HG02678 (cell line): ENCODE measurements at regions not wholly inside any gene's neighbourhood (a gene's known extent, or its start where the extent isn't known, plus 50 kb on each side); places are given as distances from the start of the nearest gene placed in this dataset.

ENCODE experiments used
- ATAC-seq: cut with Tn5 transposase; IDR thresholded peaks from one replicate; pipeline ENCODE4 v1.9.1; 2021; ENCODE audit warnings: mild to moderate bottlenecking, moderate library complexity; ENCODE audit not compliant: unreplicated experiment

GRCh38 chr18:37754141-37754540 is 188.5 kb upstream of the CELF4 start:
- ATAC-seq, result no peak

GRCh38 chr18:37742436-37742835 is 176.8 kb upstream of the CELF4 start:
- no peak for ATAC-seq

DNA sequence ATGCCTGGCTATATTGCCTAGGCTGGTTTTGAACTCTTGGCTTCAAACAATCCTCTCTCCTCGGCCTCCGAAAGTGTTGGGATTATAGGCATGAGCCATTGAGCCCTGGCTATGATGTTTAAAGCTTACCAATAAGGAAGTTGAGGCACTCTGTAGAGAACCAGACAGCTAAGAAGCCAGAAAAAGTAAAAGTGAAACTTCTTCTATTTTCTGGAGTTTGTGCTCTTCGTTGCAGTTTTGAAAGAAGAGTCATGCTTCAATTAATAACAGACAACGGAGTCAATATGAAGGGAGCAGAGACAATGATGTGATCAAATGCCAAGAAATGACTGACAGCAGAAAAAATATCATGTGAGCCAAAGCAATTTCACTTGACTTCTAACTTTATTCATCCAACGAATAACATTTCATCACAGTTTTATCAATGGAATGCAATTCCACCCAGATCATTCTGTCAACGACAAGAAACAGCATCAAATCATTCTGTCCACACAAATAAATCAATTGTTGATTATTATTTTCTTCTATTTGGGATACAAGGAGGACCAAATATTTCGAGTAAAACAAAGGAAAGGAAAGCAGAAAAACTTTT is 175.5 kb upstream of the CELF4 start:
- no peak for ATAC-seq

GRCh38 chr18:37734406-37734805 is 168.8 kb upstream of the CELF4 start:
- ATAC-seq, result no peak

GRCh38 chr18:37729716-37730115 is 164.1 kb upstream of the CELF4 start:
- no peak for ATAC-seq

- ATAC-seq, result no peak
Measured at GRCh38 chr18:37724206-37724605, 158.6 kb upstream of the CELF4 start.

- no peak for ATAC-seq
Measured at GRCh38 chr18:37721544-37722522, 156.2 kb upstream of the CELF4 start.

GRCh38 chr18:37720663-37721062 is 155.1 kb upstream of the CELF4 start:
- ATAC-seq, result no peak

GRCh38 chr18:37717656-37718055 is 152.1 kb upstream of the CELF4 start:
- no peak for ATAC-seq

DNA sequence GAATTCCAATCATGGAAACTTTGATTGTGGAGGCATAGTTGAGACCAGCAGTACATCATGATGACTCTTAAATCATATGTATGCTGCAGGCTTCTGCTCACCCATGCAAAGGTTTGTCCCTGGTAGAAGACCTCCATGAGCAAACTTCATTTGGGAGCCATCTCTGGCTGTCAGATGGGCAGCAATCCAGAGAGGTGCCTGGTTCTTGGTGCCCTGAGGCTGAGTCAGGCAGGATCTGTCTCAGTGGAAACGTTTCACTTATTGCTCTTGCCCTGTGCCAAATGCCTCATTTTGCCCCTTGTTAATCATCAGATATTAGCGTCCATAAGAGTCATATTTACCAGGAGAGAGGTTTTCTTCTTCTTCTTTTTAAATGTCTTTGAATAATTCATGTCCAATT is 151.5 kb upstream of the CELF4 start:
- no peak for ATAC-seq

- no peak for ATAC-seq
Measured at GRCh38 chr18:37716106-37716735, 150.6 kb upstream of the CELF4 start.

- ATAC-seq, result no peak
Measured at GRCh38 chr18:37714691-37715090, 149.1 kb upstream of the CELF4 start.

DNA sequence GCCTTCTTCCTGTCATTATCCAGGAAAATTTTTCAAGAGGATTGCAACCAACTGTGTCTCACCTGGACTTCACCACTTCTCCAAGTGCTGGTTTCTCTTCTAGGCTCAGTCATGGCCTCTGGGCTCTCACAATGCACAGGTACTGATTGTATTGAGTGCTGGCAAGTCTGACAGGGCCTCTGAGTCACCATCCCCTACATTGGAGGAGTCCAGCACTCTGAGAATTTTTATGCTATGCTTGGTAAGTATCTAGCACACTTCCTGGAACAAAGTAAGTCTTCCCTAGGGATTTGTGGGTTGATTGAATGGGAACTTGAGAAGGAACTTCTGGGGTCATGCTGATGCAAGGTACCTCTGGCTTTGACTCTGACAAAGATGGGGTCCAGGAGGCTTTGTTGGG is 147.2 kb upstream of the CELF4 start:
- ATAC-seq, result no peak

- no peak for ATAC-seq
Measured at GRCh38 chr18:37711766-37712505, 146.3 kb upstream of the CELF4 start.

- ATAC-seq, result no peak
Measured at GRCh38 chr18:37710726-37711125, 145.1 kb upstream of the CELF4 start.

DNA sequence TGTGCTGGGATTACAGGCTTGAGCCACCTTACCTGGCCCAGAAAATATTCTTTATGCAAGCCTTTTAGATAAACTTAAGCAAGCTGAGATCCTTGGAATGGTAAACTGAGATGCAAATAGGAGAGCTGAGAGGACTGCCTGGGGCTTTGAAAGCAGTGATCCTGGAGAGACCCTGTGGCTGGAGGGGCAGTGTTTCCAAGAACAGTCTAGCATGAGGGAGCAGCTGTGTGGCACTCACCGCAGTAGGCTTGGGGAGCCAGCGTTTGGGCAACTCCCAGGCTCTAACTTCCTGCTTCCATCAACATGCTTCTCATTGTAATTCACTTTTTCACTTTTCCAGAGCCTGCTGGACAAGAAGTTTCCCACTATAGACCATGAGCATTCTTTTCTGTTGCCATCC is 144.1 kb upstream of the CELF4 start:
- no peak for ATAC-seq

DNA sequence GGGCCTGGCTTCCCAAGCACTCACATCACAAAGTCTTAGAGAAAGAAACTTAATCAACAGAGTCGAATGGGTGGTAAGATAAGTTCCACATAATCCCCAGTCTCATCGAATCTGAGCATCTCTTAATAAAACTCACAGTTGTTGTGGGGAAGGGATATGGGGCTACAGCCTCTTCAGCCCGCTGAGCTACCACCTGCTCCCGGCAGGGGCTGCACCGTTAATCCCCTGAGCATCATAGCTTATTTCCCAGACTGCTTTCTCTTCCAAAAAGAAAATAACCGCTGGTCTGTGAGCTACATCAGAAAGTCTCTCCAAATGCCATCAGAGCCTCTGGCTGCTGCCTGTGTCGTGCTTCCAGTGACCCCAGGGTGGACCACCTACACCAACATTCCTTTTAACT is 139.4 kb upstream of the CELF4 start:
- no peak for ATAC-seq

DNA sequence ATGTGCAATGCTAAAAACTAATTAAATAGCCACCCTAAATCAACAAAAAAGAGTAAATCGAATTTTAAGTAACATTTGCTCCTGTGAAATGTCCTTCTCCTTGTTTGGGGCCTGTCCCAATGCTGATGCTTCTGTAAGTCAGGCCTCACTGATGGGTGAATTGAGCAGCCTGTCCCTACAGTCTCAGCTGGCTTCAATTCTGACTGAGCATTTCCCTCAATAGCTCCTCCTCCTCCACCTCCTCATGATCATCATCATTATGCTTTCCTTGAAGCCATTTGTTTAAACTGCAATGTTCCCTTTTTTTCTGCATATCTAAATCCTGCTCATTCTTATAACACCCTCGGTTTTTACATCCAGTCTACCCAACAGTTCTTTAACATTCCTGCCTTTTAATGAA is 137.2 kb upstream of the CELF4 start:
- no peak for ATAC-seq

- no peak for ATAC-seq
Measured at GRCh38 chr18:37701967-37702366, 136.4 kb upstream of the CELF4 start.

GRCh38 chr18:37698508-37699040 is 133.0 kb upstream of the CELF4 start:
- no peak for ATAC-seq

DNA sequence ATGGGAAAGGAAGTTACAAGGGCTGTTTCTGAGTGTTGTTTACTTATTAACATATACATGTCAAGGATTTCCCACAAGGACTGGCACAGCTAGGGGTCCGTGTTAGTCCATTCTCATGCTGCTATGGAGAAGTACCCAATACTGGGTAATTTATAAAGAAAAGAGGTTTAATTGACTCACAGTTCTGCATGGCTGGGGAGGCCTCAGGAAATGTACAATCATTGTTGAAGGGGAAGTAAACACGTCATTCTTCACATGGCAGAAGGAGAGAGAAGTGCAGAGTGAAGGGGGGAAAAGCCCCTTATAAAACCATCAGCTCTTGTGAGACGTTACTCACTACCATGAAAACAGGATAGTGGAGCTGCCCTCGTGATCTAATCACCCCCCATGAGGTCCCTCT is 128.9 kb upstream of the CELF4 start:
- no peak for ATAC-seq
